ENCODE measurements at regions not wholly inside any gene's neighbourhood (a gene's known extent, or its start where the extent isn't known, plus 50 kb on each side); places are given as distances from the start of the nearest gene placed in this dataset.

DNA sequence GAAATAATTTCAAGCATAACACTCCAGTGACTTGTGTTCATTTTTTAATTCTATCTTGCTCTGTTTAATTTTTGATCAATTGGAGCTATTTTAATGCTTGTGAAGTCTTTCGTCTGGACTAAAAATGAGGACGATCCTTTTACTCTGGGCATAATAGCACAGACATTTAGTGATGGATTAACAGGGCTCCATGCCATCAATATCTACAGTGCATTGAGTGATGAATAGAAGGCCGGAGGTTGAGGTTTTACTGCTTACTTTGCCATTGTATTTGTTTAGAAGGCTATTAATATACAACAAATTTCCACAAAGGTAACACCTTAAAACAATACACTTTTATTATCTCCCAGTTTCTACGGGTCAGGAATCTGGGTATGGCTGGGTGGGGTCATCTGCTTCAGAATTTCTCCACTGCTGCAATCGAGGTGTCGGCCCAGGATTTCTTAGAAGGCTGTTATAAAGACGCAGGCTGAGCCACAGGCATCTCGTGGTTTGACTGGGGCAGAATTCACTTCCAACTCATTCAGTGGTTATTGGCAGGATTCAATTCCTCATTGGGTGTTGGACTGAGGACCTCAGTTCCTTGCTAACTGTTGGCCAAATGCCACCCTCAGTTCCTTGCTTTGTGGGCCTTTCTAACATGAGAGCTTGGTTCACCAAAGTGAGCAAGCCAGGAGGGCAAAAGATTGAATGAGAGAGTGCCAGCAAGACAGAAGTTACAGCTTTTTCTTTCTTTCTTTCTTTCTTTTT lies 265.4 kb upstream of the VLDLR start:
- 85% methylated on average over 8 of the region's 8 CpGs for WGBS

GRCh38 chr9:2359891-2360471 lies 261.6 kb upstream of the VLDLR start:
- Histone ChIP-seq H3K4me1 (ENCODE audit: control insufficient read depth, insufficient read depth, low read length) (no peaks in the 10 kb centered on the region), H3K4me3 (ENCODE audit: low read length) (no peak overlapping the region), H3K27me3 (ENCODE audit: control insufficient read depth, insufficient read depth) (no peaks in the 10 kb centered on the region), H3K27ac (ENCODE audit: low read length) (no peak overlapping the region), H3K9me3 (ENCODE audit: control insufficient read depth, low read length) (no peaks in the 10 kb centered on the region)
- 71% methylated on average over 3 of the region's 3 CpGs for WGBS
- intact Hi-C loops (cut with DNase I) = no loop called here
- ATAC-seq (no peak), DNase-seq (no peak)

More for the DNA sequence above, 265.4 kb upstream of the VLDLR start:
- H3K9me3 ChIP-seq (ENCODE audit: control insufficient read depth, low read length) = no peaks in the 10 kb centered on the region
- ATAC-seq = no peak
- no peak for DNase-seq
- H3K4me1 ChIP-seq (ENCODE audit: control insufficient read depth, insufficient read depth, low read length) = no peaks in the 10 kb centered on the region
- intact Hi-C loops (cut with DNase I) = no loop called here
- no peaks in the 10 kb centered on the region for H3K27me3 ChIP-seq (ENCODE audit: control insufficient read depth, insufficient read depth)
- no peak overlapping the region for H3K4me3 ChIP-seq (ENCODE audit: low read length)
- H3K27ac ChIP-seq (ENCODE audit: low read length) = no peak overlapping the region

- Histone ChIP-seq H3K4me3 (ENCODE audit: low read length) (no peak overlapping the region), H3K27ac (ENCODE audit: low read length) (no peak overlapping the region), H3K27me3 (ENCODE audit: control insufficient read depth, insufficient read depth) (no peaks in the 10 kb centered on the region), H3K4me1 (ENCODE audit: control insufficient read depth, insufficient read depth, low read length) (no peaks in the 10 kb centered on the region), H3K9me3 (ENCODE audit: control insufficient read depth, low read length) (no peaks in the 10 kb centered on the region)
- intact Hi-C loops (cut with DNase I) = no loop called here
- WGBS = 89% methylated on average over 2 of the region's 2 CpGs
- DNase-seq (no peak), ATAC-seq (no peak)
These were observed 259.4 kb upstream of the VLDLR start for GRCh38 chr9:2362150-2362549.

DNA sequence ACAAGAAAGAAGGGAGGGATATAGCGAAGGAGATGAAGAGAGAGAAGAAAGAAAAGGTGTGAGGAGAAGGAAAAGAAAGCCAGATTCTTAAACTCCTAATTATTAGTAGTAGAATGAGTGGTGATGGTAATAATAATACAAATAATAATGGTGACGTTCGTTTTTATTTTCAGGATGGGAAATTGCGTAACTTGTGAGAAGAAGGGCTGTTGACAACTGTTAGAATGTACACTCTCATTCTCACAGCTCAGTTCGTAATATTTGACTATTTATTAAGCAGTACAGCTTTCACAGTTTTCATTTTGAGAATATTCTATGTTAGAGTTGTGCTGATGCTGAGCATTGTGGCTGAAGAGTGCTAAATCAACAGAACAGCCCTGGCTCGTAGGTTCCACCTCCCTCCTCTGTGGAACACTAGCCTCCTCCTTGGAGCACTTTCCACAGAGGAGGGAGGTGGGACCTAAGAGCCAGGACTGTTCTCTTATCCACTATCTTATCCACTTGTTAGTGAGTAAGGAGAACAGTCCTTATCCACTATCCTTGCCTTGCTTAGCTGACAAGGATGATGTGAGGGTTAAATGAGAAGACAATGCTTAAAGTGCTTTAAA lies 258.3 kb upstream of the VLDLR start:
- H3K4me1 ChIP-seq (ENCODE audit: control insufficient read depth, insufficient read depth, low read length) = no peaks in the 10 kb centered on the region
- WGBS = 64% methylated on average over 6 of the region's 6 CpGs
- ATAC-seq (peak in 1 of 2 donors; percentile 75), DNase-seq (peak in 1 of 3 donors; percentile 53)
- H3K27me3 ChIP-seq (ENCODE audit: control insufficient read depth, insufficient read depth) = no peaks in the 10 kb centered on the region
- intact Hi-C loops (cut with DNase I) = no loop called here
- H3K27ac ChIP-seq (ENCODE audit: low read length) = no peak overlapping the region
- H3K9me3 ChIP-seq (ENCODE audit: control insufficient read depth, low read length) = no peaks in the 10 kb centered on the region
- H3K4me3 ChIP-seq (ENCODE audit: low read length) = no peak overlapping the region

DNA sequence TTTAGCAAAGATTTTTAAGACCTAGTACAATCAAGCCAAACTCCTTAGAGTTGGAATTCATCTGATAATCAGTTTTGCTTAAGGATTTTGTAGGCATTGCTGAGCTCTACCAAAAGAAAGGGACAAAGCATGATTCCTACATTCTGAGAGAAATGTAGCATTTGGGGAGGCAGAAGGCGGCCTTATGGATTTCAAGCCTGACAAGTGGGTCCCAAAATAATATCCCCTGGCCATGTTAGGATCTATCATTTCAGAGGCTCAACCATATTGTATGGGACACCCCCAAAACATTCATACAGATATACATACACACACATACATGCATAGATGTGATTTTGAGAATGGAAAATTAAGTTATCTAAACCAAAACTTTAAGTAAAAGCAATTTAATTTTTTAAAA lies 257.8 kb upstream of the VLDLR start:
- Histone ChIP-seq H3K27me3 (ENCODE audit: control insufficient read depth, insufficient read depth) (no peaks in the 10 kb centered on the region), H3K27ac (ENCODE audit: low read length) (no peak overlapping the region), H3K4me1 (ENCODE audit: control insufficient read depth, insufficient read depth, low read length) (no peaks in the 10 kb centered on the region), H3K9me3 (ENCODE audit: control insufficient read depth, low read length) (no peaks in the 10 kb centered on the region), H3K4me3 (ENCODE audit: low read length) (no peak overlapping the region)
- 92% methylated on average over 1 of the region's 1 CpG for WGBS
- no peak for ATAC-seq
- no peak for DNase-seq
- intact Hi-C loops (cut with DNase I) = no loop called here

GRCh38 chr9:2367970-2368369 lies 253.6 kb upstream of the VLDLR start:
- Histone ChIP-seq H3K4me1 (ENCODE audit: control insufficient read depth, insufficient read depth, low read length) (no peaks in the 10 kb centered on the region), H3K4me3 (ENCODE audit: low read length) (no peak overlapping the region), H3K27ac (ENCODE audit: low read length) (no peak overlapping the region), H3K27me3 (ENCODE audit: control insufficient read depth, insufficient read depth) (no peaks in the 10 kb centered on the region), H3K9me3 (ENCODE audit: control insufficient read depth, low read length) (no peaks in the 10 kb centered on the region)
- WGBS = 90% methylated on average over 1 of the region's 1 CpG
- intact Hi-C loops (cut with DNase I) = no loop called here
- DNase-seq = no peak
- ATAC-seq = no peak

DNA sequence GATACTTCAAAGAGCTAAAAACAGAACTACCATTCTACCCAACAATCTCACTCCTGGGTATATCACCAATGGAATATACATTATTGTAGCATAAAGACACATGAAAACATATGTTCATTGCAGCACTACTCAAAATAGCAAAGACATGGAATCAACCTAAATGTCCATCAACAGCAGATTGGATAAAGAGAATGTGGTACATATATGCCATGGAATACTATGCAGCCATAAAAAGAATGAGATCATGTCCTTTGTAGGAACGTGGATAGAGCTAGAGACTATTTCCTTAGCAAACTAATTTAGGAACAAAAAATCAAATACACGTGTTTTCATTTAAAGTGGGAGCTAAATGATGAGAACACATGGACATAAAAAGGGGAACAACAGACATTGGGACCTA lies 247.9 kb upstream of the VLDLR start:
- ATAC-seq = no peak
- intact Hi-C loops (cut with DNase I) = no loop called here
- WGBS = 91% methylated on average over 2 of the region's 2 CpGs

GRCh38 chr9:2375114-2375513 lies 246.5 kb upstream of the VLDLR start:
- intact Hi-C loops (cut with DNase I) = no loop called here
- H3K4me3 ChIP-seq (ENCODE audit: low read length) = no peak overlapping the region
- no peak overlapping the region for H3K27ac ChIP-seq (ENCODE audit: low read length)
- ATAC-seq (no peak), DNase-seq (no peak)
- no peaks in the 10 kb centered on the region for H3K9me3 ChIP-seq (ENCODE audit: control insufficient read depth, low read length)
- H3K4me1 ChIP-seq (ENCODE audit: control insufficient read depth, insufficient read depth, low read length) = no peaks in the 10 kb centered on the region
- 93% methylated on average over 2 of the region's 2 CpGs for WGBS
- H3K27me3 ChIP-seq (ENCODE audit: control insufficient read depth, insufficient read depth) = no peaks in the 10 kb centered on the region

More for the DNA sequence above, 247.9 kb upstream of the VLDLR start:
- no peaks in the 10 kb centered on the region for H3K4me1 ChIP-seq (ENCODE audit: control insufficient read depth, insufficient read depth, low read length)
- H3K4me3 ChIP-seq (ENCODE audit: low read length) = no peak overlapping the region
- no peaks in the 10 kb centered on the region for H3K9me3 ChIP-seq (ENCODE audit: control insufficient read depth, low read length)
- no peaks in the 10 kb centered on the region for H3K27me3 ChIP-seq (ENCODE audit: control insufficient read depth, insufficient read depth)
- no peak overlapping the region for H3K27ac ChIP-seq (ENCODE audit: low read length)
- no peak for DNase-seq

DNA sequence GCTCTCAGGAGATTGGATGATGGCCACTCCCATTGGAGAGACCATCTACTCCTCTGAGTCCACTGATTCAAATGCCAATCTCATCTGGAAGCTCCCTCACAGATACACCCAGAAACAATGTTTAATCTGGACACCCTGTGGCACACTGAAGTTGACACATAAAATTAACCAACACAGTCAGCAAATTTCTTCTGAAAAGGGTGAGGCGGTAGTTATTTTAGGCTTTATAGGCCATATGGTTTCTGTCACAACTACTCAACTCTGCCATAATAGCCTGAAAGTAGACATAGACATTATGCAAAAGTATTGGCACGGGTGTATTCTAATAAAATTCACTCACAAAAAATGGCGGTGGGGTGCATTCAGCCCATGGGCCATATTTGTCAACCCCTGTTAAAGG lies 244.5 kb upstream of the VLDLR start:
- no peak for ATAC-seq
- intact Hi-C loops (cut with DNase I) = no loop called here

DNA sequence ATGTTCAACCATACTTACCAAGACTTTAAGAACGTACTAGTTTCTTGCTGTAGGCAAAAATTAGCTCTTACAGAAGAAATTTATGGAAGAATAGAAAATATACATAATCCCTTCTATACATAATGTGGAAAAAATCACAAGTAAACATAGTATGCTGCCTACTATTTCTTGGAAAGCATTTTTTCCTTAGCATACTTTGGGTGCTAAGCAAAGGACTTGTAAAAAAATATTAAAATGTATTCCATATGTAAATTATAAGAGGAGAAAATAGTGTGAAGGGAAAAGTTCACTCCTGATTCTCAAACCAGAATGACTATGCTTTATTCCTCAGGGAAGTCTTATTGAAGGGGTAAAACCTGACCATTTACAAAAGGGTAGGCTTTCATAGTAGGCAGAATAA lies 243.8 kb upstream of the VLDLR start:
- H3K27me3 ChIP-seq (ENCODE audit: control insufficient read depth, insufficient read depth) = no peaks in the 10 kb centered on the region
- H3K27ac ChIP-seq (ENCODE audit: low read length) = no peak overlapping the region
- DNase-seq = no peak
- intact Hi-C loops (cut with DNase I) = no loop called here
- no peaks in the 10 kb centered on the region for H3K9me3 ChIP-seq (ENCODE audit: control insufficient read depth, low read length)
- no peaks in the 10 kb centered on the region for H3K4me1 ChIP-seq (ENCODE audit: control insufficient read depth, insufficient read depth, low read length)
- H3K4me3 ChIP-seq (ENCODE audit: low read length) = no peak overlapping the region
- no peak for ATAC-seq
- 91% methylated on average over 1 of the region's 1 CpG for WGBS

More for the DNA sequence above, 244.5 kb upstream of the VLDLR start:
- no peak overlapping the region for H3K27ac ChIP-seq (ENCODE audit: low read length)
- no peaks in the 10 kb centered on the region for H3K9me3 ChIP-seq (ENCODE audit: control insufficient read depth, low read length)
- WGBS = 71% methylated on average over 3 of the region's 3 CpGs
- no peaks in the 10 kb centered on the region for H3K4me1 ChIP-seq (ENCODE audit: control insufficient read depth, insufficient read depth, low read length)
- H3K4me3 ChIP-seq (ENCODE audit: low read length) = no peak overlapping the region
- no peak for DNase-seq
- H3K27me3 ChIP-seq (ENCODE audit: control insufficient read depth, insufficient read depth) = no peaks in the 10 kb centered on the region

DNA sequence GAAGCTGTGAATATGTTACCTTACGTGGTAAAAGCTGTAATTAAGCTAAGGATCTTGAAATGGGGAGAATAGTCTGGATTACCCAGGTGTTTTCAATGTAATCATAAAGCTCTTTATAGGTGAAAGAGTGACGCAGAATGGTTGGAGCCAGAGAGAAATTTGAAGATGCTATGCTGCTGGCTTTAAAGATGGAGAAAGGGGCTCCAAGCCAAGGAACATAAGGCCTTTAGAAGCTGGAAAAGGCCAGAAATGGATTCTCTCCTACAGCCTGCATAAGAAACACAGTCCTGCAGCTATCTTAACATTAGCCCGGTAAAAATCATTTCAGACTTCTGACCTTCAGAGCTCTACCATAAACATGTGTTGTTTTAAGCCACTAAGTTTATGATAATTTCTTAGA lies 243.3 kb upstream of the VLDLR start:
- H3K27me3 ChIP-seq (ENCODE audit: control insufficient read depth, insufficient read depth) = no peaks in the 10 kb centered on the region
- intact Hi-C loops (cut with DNase I) = no loop called here
- DNase-seq (no peak), ATAC-seq (no peak)
- no peak overlapping the region for H3K27ac ChIP-seq (ENCODE audit: low read length)
- 80% methylated on average over 3 of the region's 3 CpGs for WGBS
- no peak overlapping the region for H3K4me3 ChIP-seq (ENCODE audit: low read length)
- no peaks in the 10 kb centered on the region for H3K4me1 ChIP-seq (ENCODE audit: control insufficient read depth, insufficient read depth, low read length)
- H3K9me3 ChIP-seq (ENCODE audit: control insufficient read depth, low read length) = no peaks in the 10 kb centered on the region
